ENCODE measurements at regions not wholly inside any gene's neighbourhood (a gene's known extent, or its start where the extent isn't known, plus 50 kb on each side); places are given as distances from the start of the nearest gene placed in this dataset.

GRCh38 chr2:150566289-150566688, 78.8 kb upstream of the RND3 start:
- H3K9me3 ChIP-seq (ENCODE audit: control insufficient read depth, low read length) = no peaks in the 10 kb centered on the region
- no peaks in the 10 kb centered on the region for H3K27me3 ChIP-seq (replicated peaks; ENCODE audit: control insufficient read depth, insufficient read depth, low read length, poor library complexity, severe bottlenecking)
- DNase-seq = no peak
- no peak overlapping the region for H3K27ac ChIP-seq (ENCODE audit: insufficient read depth, low read length, poor library complexity, severe bottlenecking)
- H3K4me1 ChIP-seq (ENCODE audit: control insufficient read depth, insufficient read depth, low read length, poor library complexity, severe bottlenecking) = no peaks in the 10 kb centered on the region
- no peak overlapping the region for H3K4me3 ChIP-seq (ENCODE audit: insufficient read depth, low read depth, low read length, poor library complexity, severe bottlenecking)
- H3K36me3 ChIP-seq (ENCODE audit: control insufficient read depth, insufficient read depth, low read length) = no peaks in the 10 kb centered on the region

DNA sequence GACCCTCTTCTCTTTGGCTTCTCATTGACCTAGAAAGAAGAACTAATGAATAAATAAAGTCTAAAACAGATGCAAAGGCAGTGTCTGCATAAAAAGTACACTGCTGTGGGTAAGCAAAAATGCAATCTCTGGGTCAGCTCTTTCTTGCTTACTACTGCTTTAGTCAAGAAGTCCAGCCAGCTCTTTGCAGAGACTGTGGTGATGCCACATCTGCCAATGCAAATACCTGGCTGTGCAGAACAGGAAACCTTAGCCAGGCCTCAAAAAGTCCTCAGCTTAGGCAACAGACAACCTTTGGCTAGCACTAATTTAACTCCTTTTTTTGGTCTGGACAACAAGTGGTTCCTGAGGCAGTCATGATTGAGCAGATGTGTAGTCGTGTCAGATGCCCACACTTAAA, 73.6 kb upstream of the RND3 start:
- H3K27me3 ChIP-seq (replicated peaks; ENCODE audit: control insufficient read depth, insufficient read depth, low read length, poor library complexity, severe bottlenecking) = no peaks in the 10 kb centered on the region
- H3K36me3 ChIP-seq (ENCODE audit: control insufficient read depth, insufficient read depth, low read length) = no peaks in the 10 kb centered on the region
- no peaks in the 10 kb centered on the region for H3K9me3 ChIP-seq (ENCODE audit: control insufficient read depth, low read length)
- no peak overlapping the region for H3K27ac ChIP-seq (ENCODE audit: insufficient read depth, low read length, poor library complexity, severe bottlenecking)
- no peak overlapping the region for H3K4me3 ChIP-seq (ENCODE audit: insufficient read depth, low read depth, low read length, poor library complexity, severe bottlenecking)
- no peaks in the 10 kb centered on the region for H3K4me1 ChIP-seq (ENCODE audit: control insufficient read depth, insufficient read depth, low read length, poor library complexity, severe bottlenecking)
- DNase-seq = no peak

DNA sequence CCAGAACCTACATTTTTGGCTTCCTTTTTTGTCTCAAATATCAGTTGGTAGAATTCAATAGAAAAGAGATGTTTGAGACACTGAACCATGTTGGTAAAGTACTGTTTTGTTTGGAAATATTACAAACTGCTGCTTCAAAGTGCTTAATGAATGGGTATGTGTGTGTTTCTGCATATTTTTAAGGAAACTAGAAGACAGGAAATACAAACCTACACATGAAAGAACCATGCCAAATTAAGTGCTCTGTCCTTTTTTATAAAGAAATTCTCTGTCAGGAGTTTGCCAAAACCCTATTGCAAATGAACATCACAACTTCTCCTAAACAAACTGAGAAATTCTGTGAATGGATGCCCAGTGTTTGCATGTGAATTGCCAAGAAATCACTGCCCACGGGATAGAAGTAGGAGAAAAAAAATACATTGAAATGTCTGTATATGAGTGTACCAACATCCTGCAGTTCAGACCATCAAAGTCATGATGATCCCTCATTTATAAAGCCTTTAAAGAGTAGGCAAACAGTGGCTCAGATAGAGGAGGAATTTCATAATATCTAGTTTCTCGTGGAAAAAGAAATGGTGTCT, 69.6 kb upstream of the RND3 start:
- Histone ChIP-seq H3K27me3 (replicated peaks; ENCODE audit: control insufficient read depth, insufficient read depth, low read length, poor library complexity, severe bottlenecking) (no peaks in the 10 kb centered on the region), H3K27ac (ENCODE audit: insufficient read depth, low read length, poor library complexity, severe bottlenecking) (no peak overlapping the region), H3K36me3 (ENCODE audit: control insufficient read depth, insufficient read depth, low read length) (no peaks in the 10 kb centered on the region), H3K9me3 (ENCODE audit: control insufficient read depth, low read length) (no peaks in the 10 kb centered on the region), H3K4me3 (ENCODE audit: insufficient read depth, low read depth, low read length, poor library complexity, severe bottlenecking) (no peak overlapping the region), H3K4me1 (ENCODE audit: control insufficient read depth, insufficient read depth, low read length, poor library complexity, severe bottlenecking) (no peaks in the 10 kb centered on the region)
- no peak for DNase-seq

- no peaks in the 10 kb centered on the region for H3K27me3 ChIP-seq (replicated peaks; ENCODE audit: control insufficient read depth, insufficient read depth, low read length, poor library complexity, severe bottlenecking)
- H3K4me3 ChIP-seq (ENCODE audit: insufficient read depth, low read depth, low read length, poor library complexity, severe bottlenecking) = no peak overlapping the region
- H3K9me3 ChIP-seq (ENCODE audit: control insufficient read depth, low read length) = no peaks in the 10 kb centered on the region
- no peaks in the 10 kb centered on the region for H3K36me3 ChIP-seq (ENCODE audit: control insufficient read depth, insufficient read depth, low read length)
- no peaks in the 10 kb centered on the region for H3K4me1 ChIP-seq (ENCODE audit: control insufficient read depth, insufficient read depth, low read length, poor library complexity, severe bottlenecking)
- no peak overlapping the region for H3K27ac ChIP-seq (ENCODE audit: insufficient read depth, low read length, poor library complexity, severe bottlenecking)
- no peak for DNase-seq
These were observed 68.3 kb upstream of the RND3 start for GRCh38 chr2:150555611-150556356.

DNA sequence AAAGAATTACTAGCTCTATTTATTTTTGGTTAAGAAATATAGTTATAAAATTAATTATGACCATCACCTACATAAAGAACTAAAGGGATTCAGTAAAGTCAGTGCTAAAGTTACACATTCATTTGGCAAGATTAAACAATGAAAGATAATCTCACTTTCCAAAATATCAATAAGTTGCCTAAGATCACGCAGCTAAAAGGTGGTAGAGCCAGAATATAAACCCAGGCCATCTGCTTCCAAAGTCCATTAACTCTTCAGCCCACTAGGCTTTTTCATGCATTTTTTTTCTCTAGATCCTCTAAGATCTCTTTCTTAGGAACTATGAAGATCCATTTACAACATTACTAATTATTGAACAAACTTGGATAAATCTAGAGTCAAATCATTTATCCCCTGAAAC, 66.6 kb upstream of the RND3 start:
- no peak for DNase-seq
- Histone ChIP-seq H3K4me3 (ENCODE audit: insufficient read depth, low read depth, low read length, poor library complexity, severe bottlenecking) (no peak overlapping the region), H3K27me3 (replicated peaks; ENCODE audit: control insufficient read depth, insufficient read depth, low read length, poor library complexity, severe bottlenecking) (no peaks in the 10 kb centered on the region), H3K27ac (ENCODE audit: insufficient read depth, low read length, poor library complexity, severe bottlenecking) (no peak overlapping the region), H3K36me3 (ENCODE audit: control insufficient read depth, insufficient read depth, low read length) (no peaks in the 10 kb centered on the region), H3K4me1 (ENCODE audit: control insufficient read depth, insufficient read depth, low read length, poor library complexity, severe bottlenecking) (no peaks in the 10 kb centered on the region), H3K9me3 (ENCODE audit: control insufficient read depth, low read length) (no peaks in the 10 kb centered on the region)

DNA sequence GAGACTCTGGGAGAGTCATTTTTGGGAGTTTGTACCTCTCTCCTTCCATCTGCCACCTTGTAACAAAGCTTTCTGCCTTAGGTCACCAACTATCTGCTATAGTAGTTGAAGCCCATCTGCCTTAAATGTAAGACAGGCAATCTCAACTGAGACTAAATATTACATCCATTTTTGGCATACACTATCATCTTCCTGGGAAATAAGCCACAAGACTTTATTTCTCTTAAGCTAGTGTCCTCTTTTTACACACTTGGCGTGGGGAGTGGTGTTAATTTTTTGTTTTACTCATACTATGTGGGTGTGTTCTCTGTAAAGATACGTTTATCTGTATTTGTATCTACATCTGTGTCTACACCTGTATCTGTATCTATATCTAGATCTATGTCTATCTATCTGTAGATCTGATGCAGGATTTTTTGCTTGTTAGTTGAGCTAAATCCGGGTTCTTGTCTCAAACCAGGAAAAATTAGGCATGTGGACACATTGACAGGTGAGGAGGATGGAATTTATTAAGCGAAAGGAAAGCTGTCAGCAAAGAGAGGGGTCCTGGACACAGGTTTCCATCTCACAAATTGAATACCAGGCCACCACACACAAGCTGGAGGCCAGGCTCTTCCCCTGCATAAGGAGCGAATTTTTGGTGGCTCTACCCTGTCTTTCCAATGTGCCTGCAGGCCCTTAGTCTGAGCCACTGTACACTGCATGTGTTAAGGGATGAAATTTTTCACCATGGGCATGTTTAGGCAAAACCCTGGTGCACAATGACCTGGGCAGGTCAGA, 64.8 kb upstream of the RND3 start:
- Histone ChIP-seq H3K27ac (ENCODE audit: insufficient read depth, low read length, poor library complexity, severe bottlenecking) (no peak overlapping the region), H3K4me3 (ENCODE audit: insufficient read depth, low read depth, low read length, poor library complexity, severe bottlenecking) (no peak overlapping the region), H3K9me3 (ENCODE audit: control insufficient read depth, low read length) (no peaks in the 10 kb centered on the region), H3K4me1 (ENCODE audit: control insufficient read depth, insufficient read depth, low read length, poor library complexity, severe bottlenecking) (no peaks in the 10 kb centered on the region), H3K27me3 (replicated peaks; ENCODE audit: control insufficient read depth, insufficient read depth, low read length, poor library complexity, severe bottlenecking) (no peaks in the 10 kb centered on the region), H3K36me3 (ENCODE audit: control insufficient read depth, insufficient read depth, low read length) (no peaks in the 10 kb centered on the region)
- DNase-seq = no peak

GRCh38 chr2:150549381-150549780, 61.9 kb upstream of the RND3 start:
- H3K27ac ChIP-seq (ENCODE audit: insufficient read depth, low read length, poor library complexity, severe bottlenecking) = no peak overlapping the region
- no peak for DNase-seq
- no peaks in the 10 kb centered on the region for H3K4me1 ChIP-seq (ENCODE audit: control insufficient read depth, insufficient read depth, low read length, poor library complexity, severe bottlenecking)
- H3K4me3 ChIP-seq (ENCODE audit: insufficient read depth, low read depth, low read length, poor library complexity, severe bottlenecking) = no peak overlapping the region
- H3K36me3 ChIP-seq (ENCODE audit: control insufficient read depth, insufficient read depth, low read length) = no peaks in the 10 kb centered on the region
- no peaks in the 10 kb centered on the region for H3K27me3 ChIP-seq (replicated peaks; ENCODE audit: control insufficient read depth, insufficient read depth, low read length, poor library complexity, severe bottlenecking)
- no peaks in the 10 kb centered on the region for H3K9me3 ChIP-seq (ENCODE audit: control insufficient read depth, low read length)

DNA sequence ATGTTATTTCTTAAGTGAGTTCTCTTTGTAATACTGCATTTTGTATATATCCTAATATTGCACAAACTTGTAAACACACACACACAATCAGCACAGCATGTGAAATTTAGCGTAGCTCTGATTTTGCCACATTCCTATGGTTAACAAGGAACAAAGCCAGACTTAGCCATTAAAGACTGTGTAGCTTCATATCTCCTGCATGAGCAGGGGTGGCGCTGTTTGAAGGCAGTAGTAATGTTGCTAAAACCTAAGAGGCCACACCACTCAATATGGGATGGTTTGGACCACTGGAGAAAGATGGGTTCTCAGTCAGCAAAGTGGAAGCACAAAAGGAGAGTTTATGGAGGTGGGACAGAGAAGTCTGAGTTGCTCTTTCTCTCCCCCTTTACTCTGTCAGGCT, 61.1 kb upstream of the RND3 start:
- DNase-seq = no peak
- Histone ChIP-seq H3K4me3 (ENCODE audit: insufficient read depth, low read depth, low read length, poor library complexity, severe bottlenecking) (no peak overlapping the region), H3K9me3 (ENCODE audit: control insufficient read depth, low read length) (no peaks in the 10 kb centered on the region)

GRCh38 chr2:150545916-150546315, 58.4 kb upstream of the RND3 start:
- H3K36me3 ChIP-seq (ENCODE audit: control insufficient read depth, insufficient read depth, low read length) = no peaks in the 10 kb centered on the region
- H3K27ac ChIP-seq (ENCODE audit: insufficient read depth, low read length, poor library complexity, severe bottlenecking) = no peak overlapping the region
- no peak for DNase-seq
- no peak overlapping the region for H3K4me3 ChIP-seq (ENCODE audit: insufficient read depth, low read depth, low read length, poor library complexity, severe bottlenecking)
- no peaks in the 10 kb centered on the region for H3K27me3 ChIP-seq (replicated peaks; ENCODE audit: control insufficient read depth, insufficient read depth, low read length, poor library complexity, severe bottlenecking)
- no peaks in the 10 kb centered on the region for H3K9me3 ChIP-seq (ENCODE audit: control insufficient read depth, low read length)
- no peaks in the 10 kb centered on the region for H3K4me1 ChIP-seq (ENCODE audit: control insufficient read depth, insufficient read depth, low read length, poor library complexity, severe bottlenecking)

More for the DNA sequence above, 61.1 kb upstream of the RND3 start:
- Histone ChIP-seq H3K4me1 (ENCODE audit: control insufficient read depth, insufficient read depth, low read length, poor library complexity, severe bottlenecking) (no peaks in the 10 kb centered on the region), H3K36me3 (ENCODE audit: control insufficient read depth, insufficient read depth, low read length) (no peaks in the 10 kb centered on the region), H3K27me3 (replicated peaks; ENCODE audit: control insufficient read depth, insufficient read depth, low read length, poor library complexity, severe bottlenecking) (no peaks in the 10 kb centered on the region), H3K27ac (ENCODE audit: insufficient read depth, low read length, poor library complexity, severe bottlenecking) (no peak overlapping the region)

GRCh38 chr2:150544731-150545130, 57.3 kb upstream of the RND3 start:
- Histone ChIP-seq H3K4me3 (ENCODE audit: insufficient read depth, low read depth, low read length, poor library complexity, severe bottlenecking) (no peak overlapping the region), H3K36me3 (ENCODE audit: control insufficient read depth, insufficient read depth, low read length) (no peaks in the 10 kb centered on the region), H3K27ac (ENCODE audit: insufficient read depth, low read length, poor library complexity, severe bottlenecking) (no peak overlapping the region), H3K4me1 (ENCODE audit: control insufficient read depth, insufficient read depth, low read length, poor library complexity, severe bottlenecking) (no peaks in the 10 kb centered on the region), H3K27me3 (replicated peaks; ENCODE audit: control insufficient read depth, insufficient read depth, low read length, poor library complexity, severe bottlenecking) (no peaks in the 10 kb centered on the region), H3K9me3 (ENCODE audit: control insufficient read depth, low read length) (no peaks in the 10 kb centered on the region)
- DNase-seq = no peak

Measured in effector memory CD4-positive, alpha-beta T cell (primary cell).